Endodermal cell (in vitro differentiated cells): ENCODE measurements at regions not wholly inside any gene's neighbourhood (a gene's known extent, or its start where the extent isn't known, plus 50 kb on each side); places are given as distances from the start of the nearest gene placed in this dataset.

Source experiments
- DNase-seq: peaks from one replicate; pipeline ENCODE4 v3.0.0-alpha.2; 2017
- H3K27ac ChIP-seq: 2 replicates; pipeline ENCODE4 v1.5.1; 2013; ENCODE audit warnings: mild to moderate bottlenecking, low read depth, low read length, moderate library complexity
- H3K27me3 ChIP-seq: 2 replicates; pipeline ENCODE4 v1.6.1; 2013; ENCODE audit warnings: mild to moderate bottlenecking, low read length, moderate library complexity; ENCODE audit not compliant: insufficient read depth, control insufficient read depth, poor library complexity, severe bottlenecking
- H3K36me3 ChIP-seq: 2 replicates; pipeline ENCODE4 v1.7.0; 2013; ENCODE audit warnings: mild to moderate bottlenecking, low read length, moderate library complexity; ENCODE audit not compliant: control insufficient read depth, insufficient read depth
- H3K4me1 ChIP-seq: one replicate; pipeline ENCODE4 v1.7.0; 2013; ENCODE audit warnings: low read length; ENCODE audit not compliant: control insufficient read depth, insufficient read depth
- H3K4me3 ChIP-seq: 2 replicates; pipeline ENCODE4 v1.5.1; 2013; ENCODE audit warnings: mild to moderate bottlenecking, low read length, moderate library complexity
- H3K9ac ChIP-seq: 2 replicates; pipeline ENCODE4 v1.6.1; 2013; ENCODE audit warnings: mild to moderate bottlenecking, low read length, moderate library complexity; ENCODE audit not compliant: poor library complexity, severe bottlenecking; ENCODE audit errors: extremely low read depth
- H3K9me3 ChIP-seq: 2 replicates; pipeline ENCODE4 v1.6.1; 2013; ENCODE audit warnings: mild to moderate bottlenecking, low read length, moderate library complexity; ENCODE audit not compliant: control insufficient read depth
- H3K27ac Mint-ChIP-seq: 2 replicates; pipeline ENCODE4 v1.8.0; 2020; ENCODE audit warnings: mixed read lengths
- H3K27me3 Mint-ChIP-seq: 2 replicates; pipeline ENCODE4 v1.8.0; 2021; ENCODE audit warnings: mild to moderate bottlenecking, mixed read lengths; ENCODE audit not compliant: insufficient read depth
- H3K36me3 Mint-ChIP-seq: 2 replicates; pipeline ENCODE4 v1.8.0; 2020; ENCODE audit warnings: low read depth, mixed read lengths
- H3K4me1 Mint-ChIP-seq: 2 replicates; pipeline ENCODE4 v1.8.0; 2020; ENCODE audit warnings: mixed read lengths
- H3K4me3 Mint-ChIP-seq: 2 replicates; pipeline ENCODE4 v1.8.0; 2020; ENCODE audit warnings: mild to moderate bottlenecking, moderate library complexity, mixed read lengths
- H3K9me3 Mint-ChIP-seq: 2 replicates; pipeline ENCODE4 v1.8.0; 2020; ENCODE audit warnings: mild to moderate bottlenecking, mixed read lengths
- WGBS, 2 experiments: methylation state at CpG; one replicate each; pipeline versions ENCODE4 v1.1.5 to v1.1.7; 2013; ENCODE audit warnings: missing lambda C conversion rate in 2 of 2, mixed read lengths in 1 of 2; ENCODE audit not compliant: insufficient coverage in 1 of 2, insufficient read length in 1 of 2; 5-methylcytosine and 5-hydroxymethylcytosine counted together
- TF ChIP-seq, protein P1 (sequence below): fragments of 200-600 bp; sonication (generic); conservative IDR thresholded peaks from 2 replicates; pipeline ENCODE4 v1.5.0; 2021; ENCODE audit warnings: antibody characterized with exemption, mild to moderate bottlenecking

DNA sequence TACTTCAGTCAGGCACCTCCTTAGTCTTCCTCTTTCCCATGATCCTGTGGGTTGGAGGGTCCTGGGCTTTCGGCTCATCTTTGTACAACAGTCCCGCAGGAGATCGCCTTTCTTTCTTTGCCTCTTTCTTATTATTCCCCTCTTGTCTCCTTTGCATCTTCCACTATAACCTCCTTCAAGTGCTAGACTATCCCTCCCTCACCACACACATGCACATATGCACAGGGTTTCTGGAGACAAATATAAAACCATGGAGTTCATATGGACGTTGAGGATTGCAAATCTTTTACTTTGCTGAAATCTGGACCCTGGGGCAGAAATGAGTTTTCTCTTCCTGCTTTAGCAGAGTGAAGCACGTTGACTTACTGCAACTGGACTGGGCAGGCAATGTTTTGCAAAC lies 80.3 kb downstream of the TMEM17 start:
- WGBS, 2 experiments, result 90% methylated on average over 5 of the region's 5 CpGs

DNA sequence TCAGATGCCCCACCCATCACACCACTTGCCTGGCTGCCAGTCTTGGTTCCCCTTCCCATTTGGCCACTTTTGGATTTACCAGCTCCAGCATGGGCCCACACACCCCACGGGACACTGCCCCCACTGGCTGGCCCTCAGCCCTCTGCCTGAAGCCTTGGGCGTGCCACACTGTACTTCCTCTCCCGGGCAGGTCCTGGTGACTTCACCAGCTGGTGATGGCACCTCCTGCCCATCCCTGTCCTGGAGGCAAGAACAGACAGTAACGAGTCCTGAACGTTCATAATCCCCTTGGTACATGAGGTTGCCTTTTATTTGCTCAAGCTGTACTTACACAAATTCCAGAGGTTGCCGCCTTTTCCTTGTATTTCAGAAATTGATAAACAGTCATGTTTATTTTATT lies 81.1 kb downstream of the TMEM17 start:
- Mint-ChIP-seq H3K9me3 (peaks cover 2% of the 10 kb centered on the region), H3K36me3 (no peaks in the 10 kb centered on the region), H3K4me1 (no peaks in the 10 kb centered on the region), H3K4me3 (no peak overlapping the region), H3K27me3 (no peaks in the 10 kb centered on the region), H3K27ac (no peak overlapping the region)
- Histone ChIP-seq H3K27ac (no peak overlapping the region), H3K4me1 (no peaks in the 10 kb centered on the region), H3K36me3 (no peaks in the 10 kb centered on the region), H3K9ac (no peak overlapping the region), H3K27me3 (no peaks in the 10 kb centered on the region), H3K4me3 (no peak overlapping the region), H3K9me3 (no peaks in the 10 kb centered on the region)
- WGBS, 2 experiments, result 83 to 89% methylated on average over 2 to 6 of the region's 6 CpGs
- TF ChIP-seq, protein P1, sequence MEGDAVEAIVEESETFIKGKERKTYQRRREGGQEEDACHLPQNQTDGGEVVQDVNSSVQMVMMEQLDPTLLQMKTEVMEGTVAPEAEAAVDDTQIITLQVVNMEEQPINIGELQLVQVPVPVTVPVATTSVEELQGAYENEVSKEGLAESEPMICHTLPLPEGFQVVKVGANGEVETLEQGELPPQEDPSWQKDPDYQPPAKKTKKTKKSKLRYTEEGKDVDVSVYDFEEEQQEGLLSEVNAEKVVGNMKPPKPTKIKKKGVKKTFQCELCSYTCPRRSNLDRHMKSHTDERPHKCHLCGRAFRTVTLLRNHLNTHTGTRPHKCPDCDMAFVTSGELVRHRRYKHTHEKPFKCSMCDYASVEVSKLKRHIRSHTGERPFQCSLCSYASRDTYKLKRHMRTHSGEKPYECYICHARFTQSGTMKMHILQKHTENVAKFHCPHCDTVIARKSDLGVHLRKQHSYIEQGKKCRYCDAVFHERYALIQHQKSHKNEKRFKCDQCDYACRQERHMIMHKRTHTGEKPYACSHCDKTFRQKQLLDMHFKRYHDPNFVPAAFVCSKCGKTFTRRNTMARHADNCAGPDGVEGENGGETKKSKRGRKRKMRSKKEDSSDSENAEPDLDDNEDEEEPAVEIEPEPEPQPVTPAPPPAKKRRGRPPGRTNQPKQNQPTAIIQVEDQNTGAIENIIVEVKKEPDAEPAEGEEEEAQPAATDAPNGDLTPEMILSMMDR, result no peak
- no peak for DNase-seq

More for the DNA sequence above, 80.3 kb downstream of the TMEM17 start:
- no peak for DNase-seq
- no peaks in the 10 kb centered on the region for H3K36me3 ChIP-seq
- H3K27me3 ChIP-seq, result no peaks in the 10 kb centered on the region
- H3K9me3 ChIP-seq, result no peaks in the 10 kb centered on the region
- H3K27ac ChIP-seq, result no peak overlapping the region
- TF ChIP-seq, protein P1, result no peak
- H3K9me3 Mint-ChIP-seq, result peaks cover 2% of the 10 kb centered on the region
- no peak overlapping the region for H3K27ac Mint-ChIP-seq
- H3K4me1 ChIP-seq, result no peaks in the 10 kb centered on the region
- no peak overlapping the region for H3K9ac ChIP-seq
- H3K36me3 Mint-ChIP-seq, result no peaks in the 10 kb centered on the region
- H3K4me1 Mint-ChIP-seq, result no peaks in the 10 kb centered on the region
- H3K27me3 Mint-ChIP-seq, result no peaks in the 10 kb centered on the region
- no peak overlapping the region for H3K4me3 Mint-ChIP-seq
- H3K4me3 ChIP-seq, result no peak overlapping the region

DNA sequence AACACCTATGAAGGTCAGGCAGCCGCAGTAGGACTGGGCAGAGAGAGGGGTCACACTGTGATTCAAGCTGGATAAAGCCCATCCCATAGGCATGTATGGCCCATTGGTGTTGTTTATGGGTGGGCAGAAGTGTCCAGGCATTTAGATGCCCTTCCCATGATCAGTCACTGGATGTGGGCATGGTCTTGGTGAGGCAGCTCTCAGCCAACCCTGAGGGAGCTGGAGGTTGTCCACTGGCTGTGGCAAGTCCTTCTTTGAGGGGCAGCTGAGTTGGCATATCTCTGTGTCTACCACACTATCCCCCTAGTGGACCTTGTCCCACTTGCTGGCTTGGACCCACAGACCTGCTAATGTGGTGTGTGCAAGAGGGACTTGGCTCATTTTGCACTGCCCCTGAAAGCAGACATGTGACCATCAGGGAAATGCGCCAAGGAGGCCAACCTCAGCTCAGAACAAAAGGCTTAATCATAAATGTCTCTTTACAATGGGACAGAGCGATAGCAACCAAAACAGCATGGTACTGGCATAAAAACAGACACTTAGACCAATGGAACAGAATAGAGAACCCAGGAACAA lies 82.0 kb downstream of the TMEM17 start:
- no peak overlapping the region for H3K27ac Mint-ChIP-seq
- 86 to 88% methylated on average over 1 to 3 of the region's 3 CpGs for WGBS, 2 experiments
- Histone ChIP-seq H3K36me3 (no peaks in the 10 kb centered on the region), H3K9me3 (no peaks in the 10 kb centered on the region), H3K4me3 (no peak overlapping the region), H3K9ac (no peak overlapping the region), H3K27me3 (no peaks in the 10 kb centered on the region), H3K27ac (no peak overlapping the region), H3K4me1 (no peaks in the 10 kb centered on the region)
- H3K4me1 Mint-ChIP-seq, result no peaks in the 10 kb centered on the region
- no peak for DNase-seq
- peaks cover 6% of the 10 kb centered on the region for H3K9me3 Mint-ChIP-seq
- H3K36me3 Mint-ChIP-seq, result no peaks in the 10 kb centered on the region
- no peaks in the 10 kb centered on the region for H3K27me3 Mint-ChIP-seq
- H3K4me3 Mint-ChIP-seq, result no peak overlapping the region
- TF ChIP-seq, protein P1, result no peak
